UCSD-AML1 (cell line): ENCODE measurements at regions not wholly inside any gene's neighbourhood (a gene's known extent, or its start where the extent isn't known, plus 50 kb on each side); places are given as distances from the start of the nearest gene placed in this dataset.
"Not testable (repeated sequence)": the region's sequence is repeated elsewhere in the genome, so short reads cannot be mapped to it uniquely, and the experiment has no call there.

ENCODE experiments used
- DNase-seq: peaks from one replicate; lab custom pipeline; 2025; ENCODE audit not compliant: unreplicated experiment; lab: John Stamatoyannopoulos, UW

DNA sequence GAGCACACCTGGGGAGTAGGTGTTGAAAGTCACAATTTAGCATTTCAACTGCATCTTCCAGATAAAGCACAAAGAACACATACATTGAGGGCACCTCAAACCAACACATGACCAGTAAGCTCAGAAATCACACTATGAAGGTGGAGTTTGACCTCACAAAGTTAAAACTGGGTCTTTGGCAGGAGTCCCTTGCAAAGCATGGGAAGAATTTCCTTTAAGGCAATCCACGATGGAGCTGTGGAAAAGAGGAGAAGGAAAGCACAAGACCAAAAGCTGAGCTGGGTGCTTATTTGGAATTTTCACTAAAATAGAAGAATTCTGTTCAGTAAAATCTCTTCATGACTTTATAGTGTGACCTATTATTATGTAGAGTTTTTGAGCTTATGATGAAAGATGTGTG lies 212.9 kb upstream of the APCDD1 start:
- DNase-seq, result no peak

- no peak for DNase-seq
These were observed 211.3 kb upstream of the APCDD1 start for GRCh38 chr18:10242936-10243680.

DNA sequence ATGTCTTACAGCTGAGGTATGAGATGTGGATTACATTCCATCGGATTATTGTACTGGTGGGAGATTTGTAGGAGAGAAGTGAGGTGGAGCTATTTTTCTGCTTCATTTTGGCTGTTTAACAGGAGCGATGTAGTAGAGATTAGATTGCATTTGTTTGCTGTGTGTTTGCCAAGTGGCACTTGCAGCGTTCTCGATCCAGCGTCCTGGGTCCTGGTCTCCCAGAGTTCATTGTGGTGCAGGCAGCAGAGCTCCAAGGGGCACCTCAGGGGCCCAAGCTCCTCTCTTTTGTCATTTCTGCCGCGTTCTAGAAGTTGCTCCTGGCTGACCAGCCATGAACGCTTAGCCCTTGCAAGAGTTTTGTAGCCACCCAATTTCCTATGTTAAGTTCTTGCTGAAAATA lies 210.1 kb upstream of the APCDD1 start:
- DNase-seq, result no peak

DNA sequence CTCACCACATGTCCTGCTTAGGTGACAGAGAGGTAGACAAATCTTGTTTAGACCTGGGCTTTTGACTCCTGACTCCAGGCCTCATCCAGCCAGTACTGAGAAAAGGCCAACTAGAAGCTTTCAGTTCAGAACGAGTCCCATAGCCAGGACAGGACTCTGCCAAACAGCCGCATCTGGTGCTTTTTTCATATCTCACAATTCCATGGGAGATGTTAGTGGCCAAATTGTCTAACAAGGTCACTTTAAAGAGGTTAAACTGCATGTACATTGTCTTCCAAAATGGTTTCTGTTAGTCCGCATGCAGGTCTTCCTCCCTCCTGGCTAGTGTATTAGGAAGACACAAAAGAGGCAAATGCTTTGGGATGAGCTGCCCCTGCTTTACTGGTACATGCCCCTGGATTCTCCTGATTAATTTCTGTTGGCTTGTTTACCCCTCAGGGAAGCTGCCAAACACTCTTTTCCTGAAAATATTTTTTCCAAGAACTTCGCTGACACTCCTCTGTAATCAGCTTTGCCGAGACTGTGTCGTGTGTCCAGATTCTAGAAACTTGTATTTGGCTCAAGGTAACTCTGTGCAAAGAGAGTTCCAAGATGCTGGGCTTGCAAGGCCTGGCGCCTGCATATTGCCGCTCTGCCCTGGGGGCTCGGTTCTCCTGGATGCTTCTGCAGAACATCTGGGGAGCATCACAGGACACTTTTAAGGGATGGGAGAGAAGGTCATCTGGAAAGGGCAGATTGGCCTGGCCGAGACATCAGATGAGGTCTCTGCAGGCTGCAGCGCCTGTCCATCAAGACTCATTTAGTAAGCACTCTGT lies 209.2 kb upstream of the APCDD1 start:
- DNase-seq, result no peak

DNA sequence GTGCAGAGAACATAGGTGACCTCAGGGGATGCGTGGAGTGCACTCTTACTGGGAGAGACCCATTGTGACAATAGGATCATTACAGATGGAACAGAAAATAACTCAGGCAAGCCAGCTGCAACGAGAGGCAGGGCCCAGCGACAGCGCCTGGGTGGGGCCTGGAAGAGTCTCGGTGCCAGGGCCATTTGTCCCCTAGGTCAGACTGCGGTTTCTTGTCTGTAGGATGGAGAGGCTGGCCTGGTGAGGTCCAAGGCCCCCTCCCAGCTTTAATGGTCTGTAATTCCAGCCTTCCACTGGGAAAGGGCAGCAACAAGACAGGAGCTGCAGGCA lies 208.6 kb upstream of the APCDD1 start:
- DNase-seq, result no peak

DNA sequence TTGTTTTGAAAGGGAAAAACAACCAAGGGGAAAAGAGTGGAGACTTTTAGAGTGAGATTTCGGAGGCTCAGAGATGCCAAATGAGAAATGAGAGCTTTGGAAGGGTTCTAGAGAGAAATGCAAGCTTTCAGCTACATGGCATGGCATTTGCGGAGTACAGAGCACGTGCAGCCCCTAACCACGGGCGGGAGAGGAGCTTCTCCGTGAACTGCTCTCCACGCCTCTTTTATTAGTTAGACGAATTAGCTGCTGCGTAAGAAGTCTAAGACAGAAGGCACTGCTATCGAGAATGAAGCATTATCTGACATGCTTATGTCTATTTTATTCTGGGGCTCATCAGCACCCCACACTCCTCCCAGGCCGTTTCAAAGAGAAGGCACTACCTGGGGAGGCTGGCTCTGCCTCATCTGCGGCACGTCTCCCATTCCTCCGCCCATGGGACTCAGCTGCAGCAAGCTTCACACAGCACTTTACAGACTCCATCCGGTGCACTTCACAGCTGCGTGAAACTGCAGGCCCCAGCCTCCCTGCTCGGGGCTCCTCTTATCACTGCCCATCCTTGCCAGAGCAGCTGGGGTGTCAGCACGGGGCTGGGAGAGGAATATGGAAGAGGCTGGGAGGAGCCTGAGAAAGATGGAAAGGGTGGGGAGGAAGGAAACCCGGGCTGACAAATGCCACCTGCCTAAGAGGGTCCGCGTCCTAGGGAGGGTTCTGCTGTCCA lies 207.3 kb upstream of the APCDD1 start:
- DNase-seq, result no peak

DNA sequence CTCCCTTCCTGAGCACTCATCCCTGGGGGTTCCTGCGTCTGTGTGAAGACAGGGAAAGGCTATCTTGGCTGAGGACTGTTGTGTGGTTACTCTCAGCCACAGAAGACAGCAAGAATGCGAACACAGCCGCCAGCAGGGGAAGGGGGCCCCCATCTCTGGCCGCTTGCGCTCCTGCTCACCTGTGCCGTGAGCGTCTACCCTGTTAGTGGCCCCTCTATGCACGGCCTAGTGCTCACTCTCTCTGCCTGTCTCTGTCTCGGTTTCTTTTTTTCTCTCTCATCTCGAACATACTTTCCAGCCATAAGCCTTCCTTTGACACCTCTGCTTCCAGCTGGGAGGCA lies 206.7 kb upstream of the APCDD1 start:
- DNase-seq, result no peak

- no peak for DNase-seq
These were observed 205.7 kb upstream of the APCDD1 start for GRCh38 chr18:10248738-10249137.

DNA sequence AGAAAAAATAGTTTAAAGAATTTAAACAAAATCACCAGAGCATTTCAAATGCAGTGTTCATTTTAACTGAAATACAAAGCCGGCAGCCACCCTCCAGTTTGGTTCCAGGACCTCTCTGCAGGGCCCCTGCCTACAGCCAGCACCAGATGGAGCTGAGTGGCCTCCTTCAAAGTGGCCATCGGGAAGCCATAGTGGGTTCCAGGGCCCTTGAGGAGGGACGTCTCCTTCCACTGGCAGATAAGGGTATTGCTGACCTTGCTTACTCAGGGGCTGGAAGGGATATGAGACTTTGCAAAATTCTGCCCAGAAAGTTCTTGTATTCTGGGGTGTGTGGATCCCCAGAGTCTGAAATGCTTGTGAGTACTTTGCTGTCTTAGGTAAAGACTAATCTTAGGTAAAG lies 205.2 kb upstream of the APCDD1 start:
- peak; percentile 18 for DNase-seq

DNA sequence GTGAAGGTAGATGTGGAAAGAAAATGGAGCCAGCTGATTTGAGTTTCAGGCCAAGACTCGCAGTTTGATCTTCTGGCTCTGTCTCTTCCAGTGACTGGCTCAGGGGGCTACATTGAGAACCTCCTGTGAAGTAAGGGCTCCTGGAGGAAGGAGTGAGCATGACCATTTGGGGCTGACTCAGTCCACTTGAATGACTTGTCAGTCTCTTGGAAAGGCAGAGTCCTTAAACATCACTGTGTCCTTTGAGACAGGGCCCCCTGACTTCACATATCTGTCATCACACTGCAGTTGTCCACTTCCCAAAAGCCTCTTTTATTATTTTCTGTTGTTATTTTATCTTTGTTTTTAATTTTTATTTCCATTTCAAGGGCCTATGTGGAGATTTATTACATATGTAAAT lies 204.6 kb upstream of the APCDD1 start:
- DNase-seq, result no peak

- DNase-seq, result no peak
These were observed 201.9 kb upstream of the APCDD1 start for GRCh38 chr18:10252494-10252893.

DNA sequence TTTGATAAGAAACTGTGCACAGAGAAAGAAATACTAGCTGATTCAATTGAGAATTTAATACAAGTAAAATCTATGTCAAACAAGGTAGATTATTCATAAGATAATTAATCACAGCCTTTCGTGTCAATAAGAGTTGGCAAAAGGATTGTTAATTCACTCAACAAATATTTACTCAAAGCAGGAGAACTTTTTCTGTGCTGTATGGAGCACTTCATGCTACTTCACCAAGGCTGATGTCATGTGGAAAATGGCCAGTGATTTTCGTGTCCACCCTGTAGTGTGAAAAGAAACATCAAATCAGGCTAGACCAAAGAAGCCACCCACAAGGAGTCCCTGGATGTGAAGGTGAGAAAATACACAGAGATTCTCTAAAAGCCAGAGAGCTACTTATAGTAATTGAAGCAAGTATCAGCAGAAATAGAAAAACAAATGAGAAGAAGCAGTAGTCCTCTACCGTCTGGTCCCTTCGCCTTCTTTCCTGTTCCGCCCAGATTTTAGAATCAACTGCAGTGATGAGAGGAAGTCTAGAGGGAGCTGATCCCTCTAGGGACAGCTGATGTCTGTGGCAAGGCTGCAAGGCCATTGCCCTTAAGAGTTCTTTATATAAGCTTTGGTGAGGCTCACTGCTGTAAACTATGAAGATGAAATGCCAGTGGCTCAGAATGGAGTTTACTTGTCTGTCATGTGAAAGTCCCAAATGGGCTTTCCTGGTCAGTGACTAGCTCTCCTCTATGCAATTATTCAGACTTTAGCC lies 201.3 kb upstream of the APCDD1 start:
- no peak for DNase-seq

GRCh38 chr18:10256276-10256675 lies 198.2 kb upstream of the APCDD1 start:
- not testable (repeated sequence) for DNase-seq

DNA sequence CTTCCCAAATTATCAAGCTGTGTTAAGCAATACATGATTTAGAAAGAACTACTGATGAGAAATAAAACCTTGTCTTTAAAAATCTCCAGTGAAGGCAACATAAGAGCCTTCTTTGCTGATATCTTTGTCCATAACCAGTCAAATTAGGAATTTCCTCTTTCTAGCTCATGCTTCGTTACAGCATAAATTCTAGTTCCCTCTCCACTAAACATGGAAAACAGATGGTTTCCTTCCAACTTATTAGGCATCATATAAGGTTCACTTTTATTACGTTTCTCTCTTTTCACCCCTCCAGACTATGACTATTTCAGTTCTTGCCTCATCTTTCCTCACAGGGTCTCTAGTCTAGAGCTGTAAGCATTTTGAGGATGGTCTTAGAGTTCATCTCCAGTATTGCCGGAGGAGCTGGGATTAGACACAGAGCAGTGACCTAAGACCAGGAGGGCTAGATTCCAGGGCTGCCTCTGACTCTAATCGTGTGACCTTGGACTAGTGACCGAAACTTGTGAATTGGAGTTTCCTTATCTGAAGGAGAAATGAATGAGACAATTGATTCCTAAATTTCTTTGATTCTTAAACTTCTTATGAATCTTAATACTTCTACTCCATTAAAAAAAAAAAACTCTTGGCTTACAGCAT lies 195.5 kb upstream of the APCDD1 start:
- no peak for DNase-seq

DNA sequence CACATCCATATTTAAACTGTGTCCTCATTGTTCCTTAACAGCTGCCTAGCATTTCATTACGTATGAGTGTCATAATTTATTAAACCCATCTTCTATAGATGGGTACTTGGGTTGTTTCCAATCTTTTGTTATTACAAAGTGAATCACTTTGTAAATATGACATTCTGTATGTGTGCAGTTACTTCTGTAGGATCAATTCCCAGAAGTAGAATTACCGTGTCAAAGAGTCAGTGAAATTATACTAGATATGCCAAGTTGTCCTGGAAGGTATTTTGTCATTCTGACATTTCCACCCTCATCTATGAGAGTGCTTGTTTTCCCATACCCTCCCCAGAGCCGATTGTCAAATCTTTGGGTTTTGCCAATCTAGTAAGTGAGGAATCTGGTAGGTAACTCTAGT lies 194.5 kb upstream of the APCDD1 start:
- DNase-seq, result no peak

GRCh38 chr18:10261344-10262276 lies 192.8 kb upstream of the APCDD1 start:
- no peak for DNase-seq

- no peak for DNase-seq
These were observed 191.9 kb upstream of the APCDD1 start for GRCh38 chr18:10262566-10262965.

DNA sequence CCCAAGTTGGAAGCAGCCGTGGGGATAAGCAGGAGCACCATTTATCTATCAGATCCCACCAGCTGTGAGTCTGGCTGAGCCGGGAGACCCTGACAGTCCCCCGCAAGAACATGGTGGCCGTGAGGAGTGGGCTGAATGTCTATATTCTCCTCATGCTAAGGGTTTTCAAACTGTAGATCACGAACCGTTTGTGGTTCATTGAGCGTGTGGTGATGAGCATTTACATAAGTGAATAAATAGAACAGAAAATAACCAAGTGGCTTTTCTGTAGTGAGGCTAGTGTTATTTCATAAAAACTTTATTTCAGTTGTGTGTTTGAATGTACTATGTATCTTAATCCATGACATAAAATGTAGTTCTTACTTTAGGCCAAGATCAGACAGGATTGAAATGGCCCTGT lies 190.2 kb upstream of the APCDD1 start:
- DNase-seq, result no peak

DNA sequence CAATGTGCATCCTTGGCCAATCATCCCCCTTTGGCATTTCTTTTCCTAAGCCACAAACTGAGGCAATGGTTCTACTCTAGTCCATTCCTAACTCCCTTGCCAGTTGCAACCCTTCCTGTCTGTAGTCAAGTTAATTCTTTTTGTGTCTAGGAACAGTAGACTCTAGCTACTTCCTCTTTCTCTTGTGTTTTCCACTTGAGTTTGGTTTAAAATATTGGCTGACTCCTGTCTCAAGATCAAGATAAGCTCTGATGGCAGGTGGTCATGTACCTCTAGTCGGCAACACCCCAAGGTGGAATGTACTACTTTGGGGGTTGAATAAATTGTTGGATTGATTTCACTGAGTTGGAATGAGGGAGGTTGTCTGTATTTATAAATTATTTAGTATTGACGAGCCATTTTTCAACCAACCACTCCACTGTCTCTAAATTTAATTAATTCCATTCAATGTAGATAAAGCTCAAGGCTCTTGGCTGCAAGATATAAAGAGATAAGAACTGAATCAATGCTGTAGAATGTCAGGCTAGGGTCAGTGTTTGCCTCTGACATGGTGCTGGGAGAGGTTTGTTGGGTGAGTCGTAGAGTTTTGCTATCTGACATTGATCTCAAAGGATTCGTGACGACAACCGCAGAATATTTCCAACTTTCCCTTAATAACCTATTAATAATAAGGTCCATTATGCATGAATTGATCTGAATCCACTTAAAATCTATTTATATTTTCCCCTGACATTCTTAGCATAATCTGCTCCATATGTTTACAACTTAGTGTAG lies 188.7 kb upstream of the APCDD1 start:
- DNase-seq, result peak; percentile 23
